NCI-H524 (cell line): ENCODE measurements at regions not wholly inside any gene's neighbourhood (a gene's known extent, or its start where the extent isn't known, plus 50 kb on each side); places are given as distances from the start of the nearest gene placed in this dataset.

Experiments
- DNase-seq, 2 experiments: peaks; one replicate each; lab custom pipeline; 2025; lab: John Stamatoyannopoulos, UW

- no peak for DNase-seq
Measured at GRCh38 chr12:104858611-104859543, 99.2 kb downstream of the SLC41A2 start.

GRCh38 chr12:104856531-104856930 is 101.6 kb downstream of the SLC41A2 start:
- no peak for DNase-seq

- DNase-seq, result no peak
Measured at GRCh38 chr12:104855599-104855998, 102.5 kb downstream of the SLC41A2 start.

- DNase-seq, result no peak
Measured at GRCh38 chr12:104852896-104853295, 105.2 kb downstream of the SLC41A2 start.

GRCh38 chr12:104852102-104852501 is 106.0 kb downstream of the SLC41A2 start:
- DNase-seq, result no peak

- DNase-seq, result no peak
Measured at GRCh38 chr12:104850781-104851180, 107.3 kb downstream of the SLC41A2 start.

GRCh38 chr12:104846056-104846767 is 111.9 kb downstream of the SLC41A2 start:
- no peak for DNase-seq

- no peak for DNase-seq
Measured at GRCh38 chr12:104844123-104844522, 114.0 kb downstream of the SLC41A2 start.

GRCh38 chr12:104840262-104840661 is 117.8 kb downstream of the SLC41A2 start:
- DNase-seq, result no peak

GRCh38 chr12:104835317-104835716 is 122.8 kb downstream of the SLC41A2 start:
- no peak for DNase-seq

- DNase-seq, result peak in 1 of 2 experiments; percentile 23
Measured at GRCh38 chr12:104834607-104835006, 123.5 kb downstream of the SLC41A2 start.

GRCh38 chr12:104833756-104834155 is 124.3 kb downstream of the SLC41A2 start:
- no peak for DNase-seq

- DNase-seq, result peak; percentile 83 to 92
Measured at GRCh38 chr12:104828015-104828414, 130.1 kb downstream of the SLC41A2 start.

GRCh38 chr12:104827587-104827986 is 130.5 kb downstream of the SLC41A2 start:
- DNase-seq, result no peak

- no peak for DNase-seq
Measured at GRCh38 chr12:104825408-104825807, 132.7 kb downstream of the SLC41A2 start.

GRCh38 chr12:104823985-104824461 is 134.1 kb downstream of the SLC41A2 start:
- DNase-seq, result peak; percentile 96 to 97

GRCh38 chr12:104822941-104823340 is 135.1 kb downstream of the SLC41A2 start:
- DNase-seq, result no peak

- no peak for DNase-seq
Measured at GRCh38 chr12:104816845-104817503, 141.1 kb downstream of the SLC41A2 start.

- DNase-seq, result no peak
Measured at GRCh38 chr12:104815935-104816334, 142.2 kb downstream of the SLC41A2 start.

GRCh38 chr12:104814944-104815343 is 143.1 kb downstream of the SLC41A2 start:
- DNase-seq, result no peak
